Jurkat, Clone E6-1 (cell line): ENCODE measurements at regions not wholly inside any gene's neighbourhood (a gene's known extent, or its start where the extent isn't known, plus 50 kb on each side); places are given as distances from the start of the nearest gene placed in this dataset.

Experiments
- DNase-seq: peaks from one replicate; pipeline ENCODE4 v3.0.0-alpha.2; 2011; ENCODE audit warnings: low read depth, low spot score
- H3K4me3 ChIP-seq: 2 replicates; pipeline ENCODE4 v1.5.1; 2011; ENCODE audit warnings: mild to moderate bottlenecking, low read length, control low read depth, moderate library complexity

- DNase-seq = no peak
Observed at GRCh38 chr5:52378237-52378636, 409.5 kb upstream of the ITGA1 start.

DNA sequence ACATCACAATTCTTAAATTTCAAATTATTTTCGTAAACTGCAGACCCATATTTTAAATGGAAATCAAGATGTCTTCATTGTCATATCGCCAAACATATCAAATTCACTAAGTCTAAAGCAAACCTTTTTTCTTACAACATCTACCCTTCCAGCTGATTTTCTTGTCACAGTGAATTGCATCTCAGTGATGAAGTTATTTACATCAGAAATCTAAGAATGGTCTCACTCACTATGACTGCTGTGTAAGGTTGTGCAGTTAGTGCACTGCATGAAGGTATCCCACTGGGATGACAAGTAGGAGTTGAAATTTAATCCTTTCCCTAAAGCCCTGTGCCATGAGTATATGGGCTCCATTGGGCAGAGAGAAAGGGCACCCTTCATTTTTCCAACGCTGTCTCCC lies 399.4 kb upstream of the ITGA1 start:
- no peak overlapping the region for H3K4me3 ChIP-seq

More at GRCh38 chr5:52378237-52378636, 409.5 kb upstream of the ITGA1 start:
- H3K4me3 ChIP-seq = no peak overlapping the region

DNA sequence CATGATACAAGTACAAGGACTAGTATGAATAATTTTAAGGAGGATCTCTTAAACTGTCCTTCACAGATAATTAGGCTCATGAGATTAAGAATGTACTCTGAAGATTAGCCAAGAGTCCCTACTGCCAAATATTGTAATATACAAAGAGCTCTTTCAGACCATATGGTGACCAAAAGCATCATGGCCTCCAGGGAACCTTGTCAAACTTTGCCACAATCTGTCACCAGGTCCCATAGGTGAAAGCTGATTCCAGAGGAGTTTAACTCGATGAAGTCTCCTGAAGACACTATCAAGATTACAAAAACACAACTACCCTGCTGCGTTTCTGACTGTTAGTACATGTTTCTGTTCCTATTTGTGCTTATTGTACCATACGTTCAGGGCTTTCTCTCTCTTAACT lies 395.4 kb upstream of the ITGA1 start:
- no peak overlapping the region for H3K4me3 ChIP-seq
- DNase-seq = no peak

More for the DNA sequence above, 399.4 kb upstream of the ITGA1 start:
- DNase-seq = no peak

DNA sequence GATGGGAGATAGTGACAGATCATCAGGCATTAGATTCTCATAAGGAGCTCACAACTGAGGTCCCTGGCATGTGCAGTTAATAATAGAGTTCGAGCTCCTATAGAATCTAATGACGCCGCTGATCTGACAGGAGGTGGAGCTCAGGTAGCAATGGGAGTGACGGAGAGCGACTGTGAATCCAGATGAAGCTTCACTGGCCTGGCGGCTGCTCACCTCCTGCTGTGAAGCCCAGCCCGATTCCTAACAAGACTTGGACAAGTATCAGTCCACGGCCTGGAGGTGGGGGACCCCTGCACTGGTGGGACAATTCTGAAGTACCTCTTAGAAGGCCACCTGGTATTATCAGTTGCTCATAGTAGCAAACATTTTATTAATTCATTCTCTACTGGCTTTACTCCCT lies 377.9 kb upstream of the ITGA1 start:
- no peak for DNase-seq
- no peak overlapping the region for H3K4me3 ChIP-seq

DNA sequence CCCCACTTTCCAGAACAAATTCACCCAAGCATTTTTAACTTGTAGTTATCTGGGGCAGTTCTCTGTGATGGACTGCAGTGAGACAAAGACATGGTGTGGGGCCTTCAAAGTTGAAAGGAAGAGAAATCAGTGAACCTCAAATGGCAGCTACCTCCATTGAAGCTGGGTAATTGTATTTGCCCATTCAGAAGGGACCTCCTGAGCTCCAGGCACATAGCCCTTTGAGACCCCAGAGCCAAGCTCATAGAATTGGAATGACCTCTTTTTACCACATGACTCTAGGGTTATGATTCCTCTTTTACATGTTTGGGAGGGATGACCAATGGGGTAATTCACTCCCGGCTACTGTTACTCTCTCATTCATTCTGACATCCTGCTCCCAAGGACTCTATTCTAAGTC lies 368.4 kb upstream of the ITGA1 start:
- DNase-seq = no peak
- no peak overlapping the region for H3K4me3 ChIP-seq

- H3K4me3 ChIP-seq = no peak overlapping the region
- DNase-seq = no peak
Observed at GRCh38 chr5:52427615-52428014, 360.1 kb upstream of the ITGA1 start.

- no peak overlapping the region for H3K4me3 ChIP-seq
- no peak for DNase-seq
Observed at GRCh38 chr5:52428977-52429489, 358.7 kb upstream of the ITGA1 start.

DNA sequence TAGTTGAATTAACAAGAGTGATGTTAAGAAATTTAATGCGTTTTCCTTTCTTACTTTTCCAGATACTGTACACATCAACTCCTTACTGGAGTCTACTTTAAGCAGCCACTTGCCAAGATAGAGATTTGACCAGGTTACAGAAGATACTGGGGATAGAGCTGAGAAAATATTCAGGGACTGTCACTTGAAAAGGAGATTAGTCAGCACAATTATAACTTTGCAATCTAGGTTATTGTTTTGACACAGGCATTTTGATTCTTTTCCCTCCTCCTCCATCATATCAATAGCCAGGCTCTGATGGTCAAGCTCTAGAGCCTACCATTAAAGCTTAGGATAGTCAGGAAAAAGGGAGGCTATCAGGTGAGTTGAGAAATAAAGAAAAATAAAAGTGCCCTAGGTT lies 345.9 kb upstream of the ITGA1 start:
- DNase-seq = no peak
- H3K4me3 ChIP-seq = no peak overlapping the region

DNA sequence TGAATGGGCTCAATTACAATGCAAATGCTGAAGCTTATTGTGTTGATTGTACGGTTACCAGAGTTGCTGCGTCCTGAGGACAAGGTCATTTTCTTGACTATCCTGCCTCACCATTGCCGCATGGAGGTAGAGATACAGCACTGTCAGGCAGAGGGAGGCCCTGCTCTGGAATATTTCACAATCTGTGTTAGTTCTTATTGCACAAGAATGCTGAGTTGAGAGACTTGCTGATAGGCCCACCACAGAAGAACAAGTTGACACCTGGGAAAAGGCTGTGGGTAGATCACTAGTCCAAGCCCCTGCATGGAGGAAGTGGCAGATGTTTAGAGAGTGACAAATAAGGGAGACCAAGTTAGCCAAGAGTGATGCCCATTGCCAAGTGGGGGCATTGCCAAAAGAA lies 344.5 kb upstream of the ITGA1 start:
- H3K4me3 ChIP-seq = no peak overlapping the region
- DNase-seq = no peak

- DNase-seq = no peak
- no peak overlapping the region for H3K4me3 ChIP-seq
Observed at GRCh38 chr5:52448111-52448510, 339.6 kb upstream of the ITGA1 start.

DNA sequence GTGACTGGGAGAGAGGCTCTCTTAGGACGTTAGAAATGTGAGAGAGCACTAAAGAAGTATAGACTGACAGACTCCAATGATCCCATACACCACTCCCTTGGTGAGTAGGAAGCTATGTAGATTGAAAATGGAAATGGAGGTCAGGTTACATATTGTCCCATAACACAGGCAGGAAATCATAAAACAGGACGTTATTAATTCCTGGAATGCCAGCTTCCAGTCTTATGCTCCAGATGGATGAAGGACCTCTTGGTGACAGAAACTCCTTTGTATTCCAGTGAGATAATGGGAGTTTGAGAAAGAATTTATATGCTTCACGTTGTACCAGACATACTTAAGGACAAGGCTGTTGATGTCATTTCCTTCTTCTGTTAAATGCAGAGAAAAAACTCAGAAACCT lies 338.2 kb upstream of the ITGA1 start:
- DNase-seq = no peak
- no peak overlapping the region for H3K4me3 ChIP-seq

DNA sequence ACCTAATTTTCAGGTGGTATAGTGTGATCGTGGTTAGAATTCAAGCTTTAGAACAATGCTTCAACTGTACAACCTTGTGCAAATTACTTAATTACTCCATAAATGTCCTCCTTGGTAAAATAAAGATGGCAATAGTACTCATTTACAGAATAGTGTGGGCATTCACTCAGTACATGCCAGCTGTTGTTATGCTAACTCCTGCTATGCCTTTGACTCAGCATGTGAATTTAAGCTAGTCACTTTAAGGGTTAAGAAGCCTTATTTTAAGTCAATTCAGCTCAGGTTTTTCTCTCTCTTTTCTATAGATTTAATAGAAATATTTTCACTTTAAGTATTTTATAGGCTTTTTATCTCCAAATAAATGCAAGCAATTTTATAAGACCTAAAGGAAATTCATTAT lies 335.6 kb upstream of the ITGA1 start:
- H3K4me3 ChIP-seq = no peak overlapping the region
- DNase-seq = no peak

GRCh38 chr5:52453176-52453575 lies 334.5 kb upstream of the ITGA1 start:
- no peak overlapping the region for H3K4me3 ChIP-seq
- DNase-seq = no peak

- H3K4me3 ChIP-seq = no peak overlapping the region
- no peak for DNase-seq
Observed at GRCh38 chr5:52455920-52456319, 331.8 kb upstream of the ITGA1 start.

DNA sequence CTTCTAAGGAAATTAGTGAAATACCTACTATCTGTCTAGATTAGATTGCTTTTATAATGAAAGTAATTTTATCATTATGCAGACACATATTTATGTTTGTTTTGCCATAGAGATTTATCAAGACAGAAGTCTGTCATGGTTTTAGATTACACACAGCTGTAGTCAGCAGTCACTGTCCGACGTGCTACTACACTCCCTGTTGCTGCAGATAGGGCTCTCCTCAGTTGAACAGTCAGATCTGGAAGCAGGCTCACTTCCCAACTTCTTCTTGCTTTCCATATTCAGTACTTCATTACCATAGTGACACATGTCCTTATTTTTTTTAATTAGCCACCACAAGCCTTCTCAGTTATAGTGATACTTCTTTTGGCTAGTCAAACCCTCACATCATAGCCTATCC lies 329.9 kb upstream of the ITGA1 start:
- H3K4me3 ChIP-seq = no peak overlapping the region
- no peak for DNase-seq

DNA sequence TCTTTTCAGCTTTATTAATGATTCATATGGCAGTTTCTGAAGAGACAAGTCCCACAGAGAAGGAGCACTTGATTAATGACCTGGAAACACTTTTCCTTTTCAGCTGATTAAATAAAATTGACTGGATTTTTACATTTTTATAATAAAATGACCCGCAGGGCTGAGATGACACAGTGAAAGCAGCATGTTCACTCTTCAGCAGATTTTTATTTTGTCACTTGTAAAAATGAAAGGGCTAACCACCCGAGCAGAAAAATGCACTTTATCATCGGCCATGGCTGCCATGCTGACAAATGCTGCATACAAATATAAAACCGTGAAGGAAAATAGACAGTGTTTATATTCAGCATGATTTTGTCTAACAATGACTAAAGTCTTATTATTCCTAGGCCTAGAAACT lies 321.6 kb upstream of the ITGA1 start:
- H3K4me3 ChIP-seq = no peak overlapping the region
- DNase-seq = no peak

DNA sequence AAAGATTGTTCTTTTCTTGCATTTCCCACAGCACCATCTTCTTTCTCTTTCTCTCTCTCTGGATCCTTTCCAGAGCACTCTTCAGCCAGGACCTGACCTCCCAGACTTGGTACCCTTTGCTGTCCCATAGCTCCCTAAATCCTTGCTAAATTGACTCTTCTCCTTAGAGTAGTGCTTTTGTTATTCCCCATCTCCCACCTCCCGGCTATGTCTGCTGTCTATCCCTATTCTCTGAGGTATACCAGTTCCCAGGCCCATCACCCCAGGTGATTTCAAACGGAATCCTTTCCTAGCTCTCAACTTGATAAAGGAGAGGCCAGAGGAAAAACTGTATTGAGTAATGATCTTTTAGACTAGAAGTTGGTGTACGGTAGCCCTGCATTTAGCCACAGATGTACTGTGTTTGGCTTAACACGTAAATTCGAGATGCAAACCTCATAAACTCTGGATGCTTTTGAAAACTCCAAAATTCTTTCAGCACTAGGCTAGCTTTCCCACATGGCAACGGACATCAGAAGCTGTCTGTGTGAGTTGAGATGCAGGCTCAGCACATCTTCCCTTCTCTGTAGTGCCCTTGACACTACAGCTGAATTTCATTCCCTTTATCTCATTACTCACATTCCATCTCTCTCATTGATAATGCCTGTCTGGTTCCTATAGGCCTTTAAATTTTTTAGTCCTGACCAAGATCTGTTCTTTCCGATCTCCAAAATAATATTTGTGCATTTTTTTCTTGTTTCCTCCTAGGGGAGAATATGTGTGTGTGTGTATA lies 320.8 kb upstream of the ITGA1 start:
- DNase-seq = no peak

DNA sequence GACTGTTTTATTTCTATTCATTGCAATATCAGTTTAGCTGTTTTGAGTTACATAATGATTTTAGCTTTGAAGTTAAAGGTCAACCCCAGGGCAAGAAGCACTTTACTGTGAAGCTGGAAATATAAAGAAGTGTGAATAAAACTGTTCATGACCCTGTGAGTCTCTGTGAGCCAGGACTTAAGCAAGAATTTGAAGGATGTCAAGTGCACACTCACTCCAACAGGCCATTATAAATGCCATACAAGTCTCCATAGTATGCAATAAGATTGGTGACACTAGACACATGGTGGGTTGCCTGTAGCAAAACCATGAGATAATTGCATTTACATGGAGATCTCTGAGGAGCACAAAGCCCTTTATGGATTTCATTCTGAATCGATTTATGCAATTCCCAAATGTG lies 318.7 kb upstream of the ITGA1 start:
- no peak for DNase-seq
- H3K4me3 ChIP-seq = no peak overlapping the region

More for the DNA sequence above, 320.8 kb upstream of the ITGA1 start:
- H3K4me3 ChIP-seq = no peak overlapping the region

DNA sequence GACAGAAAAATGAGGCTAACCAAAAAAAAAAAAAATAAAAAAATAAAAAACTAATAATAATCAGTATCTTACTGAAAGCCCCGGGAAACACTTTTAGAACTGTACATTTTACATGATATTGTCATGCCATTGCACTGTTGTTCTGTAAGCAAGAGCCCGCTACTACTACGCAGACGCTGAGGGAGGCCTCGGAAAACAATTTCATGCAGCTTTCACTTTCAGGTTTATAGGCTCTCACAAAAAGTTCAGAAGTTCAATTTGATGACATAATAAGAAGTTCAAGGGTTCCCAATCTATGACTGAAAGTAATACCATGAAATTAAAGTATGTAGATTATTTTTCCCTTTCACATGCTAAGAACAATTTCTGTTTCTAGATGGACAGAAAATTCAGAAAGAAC lies 318.3 kb upstream of the ITGA1 start:
- no peak overlapping the region for H3K4me3 ChIP-seq
- no peak for DNase-seq

- DNase-seq = no peak
- no peak overlapping the region for H3K4me3 ChIP-seq
Observed at GRCh38 chr5:52469835-52470234, 317.9 kb upstream of the ITGA1 start.

DNA sequence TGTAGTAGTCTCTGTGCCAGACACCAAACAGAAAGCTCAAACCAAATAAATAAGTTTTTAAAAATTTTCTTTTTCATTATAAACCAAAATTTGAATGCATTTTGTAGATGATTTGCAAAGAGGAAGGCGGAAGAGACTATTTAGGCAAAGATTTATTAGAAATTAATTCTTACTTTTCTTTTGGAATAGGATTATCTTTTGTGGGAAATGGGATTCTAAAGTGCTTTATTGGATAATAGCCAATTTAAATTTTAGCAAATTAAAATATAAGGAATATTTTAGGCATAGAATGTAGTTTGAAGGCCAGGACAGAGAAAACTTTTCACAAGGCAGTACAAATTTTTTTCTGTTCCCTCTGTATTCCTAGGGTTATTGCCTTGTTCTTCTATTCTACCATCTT lies 311.4 kb upstream of the ITGA1 start:
- H3K4me3 ChIP-seq = no peak overlapping the region
- DNase-seq = no peak
